ENCODE measurements at regions not wholly inside any gene's neighbourhood (a gene's known extent, or its start where the extent isn't known, plus 50 kb on each side); places are given as distances from the start of the nearest gene placed in this dataset.
A peak's percentile ranks its signal among the peaks of the same experiment; 100 is the strongest.

DNA sequence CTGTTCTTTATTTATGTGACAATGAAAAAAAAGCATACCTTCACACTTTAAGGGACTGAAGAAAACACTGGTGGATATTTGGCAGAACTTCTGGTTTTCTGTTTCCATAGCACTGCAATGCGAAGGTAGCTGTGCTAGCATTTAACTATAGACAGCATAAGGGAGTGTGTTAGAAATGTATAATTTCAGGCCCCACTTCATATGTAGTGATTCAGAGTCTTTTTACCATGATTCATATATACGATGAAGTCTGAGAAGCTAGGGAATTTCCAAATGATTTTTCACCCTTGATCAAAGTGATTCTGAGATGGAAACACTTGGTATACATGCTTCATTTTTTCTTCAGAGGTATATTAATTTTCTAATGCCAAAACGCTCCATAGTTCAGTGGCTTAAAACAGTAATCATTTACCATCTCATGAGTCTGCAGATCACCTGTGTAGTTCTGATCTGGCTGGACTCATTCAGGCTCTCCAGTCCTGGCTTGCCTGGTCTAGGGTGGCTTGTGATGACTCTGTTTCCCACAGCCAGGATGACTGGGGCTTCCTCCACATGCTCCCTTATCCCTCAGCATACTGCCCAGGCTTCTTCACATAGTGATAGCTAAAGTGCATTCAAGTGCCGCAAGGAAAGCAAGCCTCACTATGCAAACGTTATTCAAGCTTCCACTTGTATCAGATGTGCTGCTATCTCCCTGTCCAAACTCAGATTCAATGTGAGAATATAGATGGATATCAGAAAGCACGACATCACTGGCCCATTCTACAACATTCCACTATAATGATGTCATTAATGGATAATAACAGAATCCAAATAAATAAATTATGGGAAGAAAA is 790.1 kb downstream of the TECRL start:
- DNase-seq = no peak

GRCh38 chr4:63607169-63607872 is 801.9 kb downstream of the TECRL start:
- peak; percentile 61 for DNase-seq

DNA sequence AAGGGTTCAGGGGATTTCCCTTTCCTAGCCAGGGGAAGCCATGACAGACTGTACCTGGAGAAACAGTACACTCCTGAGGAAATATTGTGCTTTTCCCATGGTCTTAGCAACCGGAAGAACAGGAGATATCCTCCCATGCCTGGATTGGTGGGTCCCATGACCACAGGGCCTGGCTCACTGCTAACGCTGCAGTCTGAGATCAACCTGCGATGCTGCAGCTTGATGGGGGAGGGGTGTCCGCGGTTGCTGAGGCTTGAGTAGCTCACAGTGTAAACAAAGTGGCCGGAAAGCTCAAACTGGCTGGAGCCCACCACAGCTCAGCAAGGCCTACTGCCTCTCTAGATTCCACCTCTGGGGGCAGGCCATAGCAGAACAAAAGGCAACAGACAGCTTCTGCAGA is 819.5 kb downstream of the TECRL start:
- DNase-seq = no peak

DNA sequence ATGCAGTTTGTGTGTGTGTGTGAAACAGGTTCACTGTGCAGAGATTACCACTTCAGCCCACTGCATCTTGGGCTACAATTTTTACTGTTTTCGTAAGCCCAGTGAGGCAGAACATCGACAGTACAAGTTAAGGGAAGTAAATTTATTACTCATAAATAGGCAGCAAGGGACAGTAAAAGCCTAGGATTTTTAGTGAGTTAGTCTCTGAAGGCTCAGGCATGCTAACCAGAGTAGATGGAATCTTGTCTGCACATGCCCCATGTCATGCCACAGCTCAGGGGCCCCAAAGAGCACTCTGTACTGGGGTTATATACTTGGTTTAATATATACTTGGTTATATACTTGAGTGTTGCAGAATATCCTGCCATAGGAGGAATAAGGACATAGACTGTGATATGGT is 825.7 kb downstream of the TECRL start:
- no peak for DNase-seq

- DNase-seq = no peak
Observed at GRCh38 chr4:63583007-63583406, 826.2 kb downstream of the TECRL start.

- no peak for DNase-seq
Observed at GRCh38 chr4:63580796-63581475, 828.3 kb downstream of the TECRL start.

- no peak for DNase-seq
Observed at GRCh38 chr4:63578383-63578782, 830.9 kb downstream of the TECRL start.

DNA sequence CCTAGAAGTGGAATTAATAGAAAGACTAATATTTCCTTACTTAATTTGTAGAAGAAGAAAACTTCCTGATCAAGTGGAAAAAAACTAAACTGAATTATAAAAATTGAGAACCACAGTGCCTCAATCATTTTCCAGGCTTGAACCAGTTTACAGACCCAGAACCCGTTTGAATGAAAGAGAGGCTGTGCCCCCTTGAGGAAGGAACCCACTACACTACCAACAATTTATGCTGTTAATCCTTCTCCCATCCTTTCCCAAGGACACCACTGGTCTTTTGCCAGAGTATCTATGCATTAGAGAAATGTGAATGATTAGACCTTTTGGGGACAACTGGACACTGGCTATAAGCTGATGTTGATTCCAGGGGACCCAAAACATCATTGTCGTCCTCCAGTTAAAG is 842.6 kb downstream of the TECRL start:
- no peak for DNase-seq

GRCh38 chr4:63563288-63564014 is 845.8 kb downstream of the TECRL start:
- peak; percentile 11 for DNase-seq

DNA sequence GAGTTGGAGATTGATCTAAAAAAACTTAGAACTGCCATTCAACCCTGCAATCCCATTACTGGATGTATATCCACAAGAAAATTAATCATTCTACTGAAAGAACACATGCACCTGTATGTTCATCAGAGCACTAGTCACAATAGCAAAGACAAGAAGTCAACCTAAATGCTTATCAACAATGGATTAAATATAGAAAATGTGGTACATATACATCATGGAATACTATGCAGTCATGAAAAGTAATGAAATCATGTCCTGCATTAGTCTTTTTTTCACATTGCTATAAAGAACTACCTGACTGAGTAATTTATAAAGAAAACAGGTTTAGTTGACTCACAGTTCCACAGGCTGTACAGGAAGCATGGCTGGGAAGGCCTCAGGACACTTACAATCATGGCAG is 850.5 kb downstream of the TECRL start:
- no peak for DNase-seq

DNA sequence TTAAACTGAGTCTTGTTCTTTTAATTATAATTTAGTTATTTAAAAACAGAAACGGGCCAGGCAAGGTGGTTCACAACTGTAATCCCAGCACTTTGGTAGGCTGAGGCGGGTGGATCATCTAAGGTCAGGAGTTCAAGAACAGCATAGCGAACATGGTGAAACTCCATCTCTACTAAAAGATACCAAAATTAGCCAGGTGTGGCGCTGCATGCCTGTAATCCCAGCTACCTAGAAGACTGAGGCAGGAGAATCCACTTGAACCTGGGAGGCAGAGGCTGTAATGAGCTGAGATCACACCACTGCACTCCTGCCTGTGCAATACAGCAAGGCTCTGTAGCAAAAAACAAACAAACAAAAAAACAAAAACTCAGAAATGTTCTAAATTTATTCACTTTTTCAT is 852.9 kb downstream of the TECRL start:
- no peak for DNase-seq

DNA sequence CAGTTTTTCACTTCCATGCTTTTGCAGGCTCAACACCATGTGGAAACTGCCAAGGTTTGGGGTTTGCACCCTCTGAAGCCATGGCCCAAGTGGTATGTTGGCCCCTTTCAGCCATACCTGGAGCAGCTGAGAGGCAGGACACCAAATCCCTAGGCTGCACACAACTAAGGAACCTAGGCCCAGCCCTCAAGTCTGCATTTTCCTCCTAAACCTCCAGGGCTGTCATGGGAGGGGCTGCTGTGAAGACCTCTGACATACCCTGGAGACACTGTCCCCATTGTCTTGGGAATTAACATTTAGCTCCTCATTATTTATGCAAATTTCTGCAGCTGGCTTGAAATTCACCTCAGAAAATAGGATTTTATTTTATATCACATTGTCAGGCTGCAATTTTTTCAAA is 856.1 kb downstream of the TECRL start:
- no peak for DNase-seq

DNA sequence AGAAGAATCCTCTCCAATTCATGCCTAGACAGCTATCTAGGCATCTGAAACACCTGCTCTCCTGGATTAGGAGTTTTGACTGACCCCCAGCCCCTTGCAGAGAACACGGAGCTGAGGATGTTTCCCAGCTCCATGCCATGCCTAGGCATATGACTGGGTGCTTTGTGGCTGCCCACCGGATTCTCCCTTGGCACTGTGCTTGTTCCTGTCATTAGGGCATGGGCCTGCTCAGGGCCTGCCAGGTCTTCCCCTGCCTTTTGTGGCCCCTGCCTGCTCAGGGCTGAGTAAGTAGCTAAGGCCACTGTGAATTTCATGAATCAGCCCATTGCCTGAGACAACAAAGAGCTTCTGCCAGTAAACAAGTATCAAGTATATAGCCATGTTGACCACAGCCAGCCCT is 867.4 kb downstream of the TECRL start:
- DNase-seq = no peak

DNA sequence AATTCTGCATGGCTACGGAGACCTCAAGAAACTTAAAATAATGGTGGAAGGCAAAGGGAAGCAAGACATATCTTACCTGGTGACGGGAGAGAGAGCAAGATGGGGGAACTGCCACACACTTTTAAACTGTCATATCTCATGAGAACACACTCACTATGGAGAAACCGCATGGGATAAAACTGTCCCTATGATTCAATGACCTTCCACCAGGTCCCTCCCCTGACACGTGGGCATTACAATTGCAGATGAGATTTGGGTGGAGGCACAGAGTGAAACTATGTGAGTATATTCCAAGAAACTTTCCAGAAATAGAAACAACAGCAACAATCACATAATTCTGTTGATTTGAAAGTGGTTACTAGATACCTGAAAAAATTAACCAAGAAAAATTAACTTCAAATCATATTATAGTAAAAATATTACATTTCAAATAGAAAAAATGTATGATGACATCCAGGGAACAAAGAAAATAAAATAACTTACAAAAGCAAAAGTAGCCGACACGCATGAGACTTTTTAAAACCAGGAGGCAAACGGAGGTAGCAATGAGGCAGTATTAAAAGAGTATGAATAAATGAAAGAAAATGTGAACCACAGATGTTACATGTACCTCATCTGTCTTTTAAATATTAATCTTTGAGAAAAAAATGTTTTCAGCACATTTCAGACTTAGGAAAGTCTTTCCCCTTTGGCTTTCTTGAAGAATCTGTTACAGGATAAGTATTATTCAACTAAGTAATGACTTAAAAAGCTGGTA is 879.5 kb downstream of the TECRL start:
- DNase-seq = no peak

- no peak for DNase-seq
Observed at GRCh38 chr4:63528256-63528991, 880.8 kb downstream of the TECRL start.

DNA sequence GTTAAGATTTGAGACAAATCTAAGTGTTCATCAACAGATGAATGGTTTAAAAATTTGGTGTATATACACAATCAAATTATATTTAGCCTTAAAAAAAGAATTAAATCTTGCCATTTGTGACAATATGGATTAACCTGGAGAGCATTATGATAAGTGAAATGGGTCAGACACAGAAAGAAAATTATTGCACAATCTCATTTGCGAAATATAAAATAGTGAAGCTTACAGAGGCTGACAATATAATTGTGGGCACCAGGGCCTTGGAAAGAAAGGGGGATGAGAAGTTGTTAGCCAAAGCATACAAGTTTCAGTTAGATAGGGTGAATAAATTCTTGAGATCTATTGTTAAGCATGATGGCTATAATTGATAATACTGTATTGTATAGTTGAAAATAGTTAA is 883.0 kb downstream of the TECRL start:
- DNase-seq = no peak

DNA sequence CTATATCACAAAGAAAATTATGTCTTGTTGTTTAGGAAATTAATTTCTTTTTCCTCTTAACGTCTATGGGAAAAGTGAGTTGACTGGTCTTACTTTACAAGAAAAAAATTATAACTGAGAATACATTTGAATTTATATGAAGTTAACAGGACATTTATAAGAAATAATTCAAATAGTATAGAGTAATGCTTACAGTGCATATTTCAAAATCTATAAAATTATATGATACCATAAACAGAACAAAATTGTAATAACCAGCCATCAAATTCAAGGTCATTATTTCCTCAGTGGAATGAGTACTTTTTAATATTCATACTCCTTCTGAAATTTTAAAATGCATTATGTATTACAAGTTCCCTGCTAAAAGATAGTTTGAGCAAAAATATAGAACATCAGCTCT is 884.5 kb downstream of the TECRL start:
- DNase-seq = no peak

DNA sequence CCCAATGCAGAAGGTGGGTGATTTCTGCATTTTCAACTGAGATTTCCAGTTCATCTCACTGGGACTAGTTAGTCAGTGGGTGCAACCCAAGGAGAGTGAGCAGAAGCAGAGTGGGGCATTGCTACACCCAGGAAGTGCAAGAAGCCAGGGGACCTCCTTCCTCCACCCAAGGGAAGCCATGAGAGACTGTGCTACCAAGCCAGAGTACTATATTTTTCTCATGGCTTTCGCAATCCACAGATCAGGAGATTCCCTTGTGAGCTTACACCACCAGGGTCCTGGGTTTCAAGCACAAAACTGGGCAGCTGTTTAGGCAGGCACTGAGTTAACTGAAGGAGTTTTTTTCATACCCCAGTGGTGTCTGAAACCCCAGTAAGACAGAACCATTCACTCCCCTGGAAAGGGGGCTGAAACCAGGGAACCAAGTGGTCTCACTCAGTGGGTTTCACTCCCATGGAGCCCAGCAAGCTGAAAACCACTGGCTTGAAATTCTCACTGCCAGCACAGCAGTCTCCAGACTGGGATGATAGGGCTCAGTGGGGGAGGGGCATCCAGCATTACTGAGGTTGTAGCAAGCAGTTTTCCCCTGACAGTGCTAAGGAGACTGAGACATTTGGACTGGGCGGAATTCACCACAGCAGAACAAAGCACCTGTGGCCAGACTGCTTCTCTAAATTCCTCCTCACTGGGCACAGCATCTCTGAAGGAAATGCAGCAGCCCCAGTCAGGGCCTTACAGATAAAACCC is 903.4 kb downstream of the TECRL start:
- no peak for DNase-seq

GRCh38 chr4:63493265-63493664 is 916.0 kb downstream of the TECRL start:
- DNase-seq = no peak

DNA sequence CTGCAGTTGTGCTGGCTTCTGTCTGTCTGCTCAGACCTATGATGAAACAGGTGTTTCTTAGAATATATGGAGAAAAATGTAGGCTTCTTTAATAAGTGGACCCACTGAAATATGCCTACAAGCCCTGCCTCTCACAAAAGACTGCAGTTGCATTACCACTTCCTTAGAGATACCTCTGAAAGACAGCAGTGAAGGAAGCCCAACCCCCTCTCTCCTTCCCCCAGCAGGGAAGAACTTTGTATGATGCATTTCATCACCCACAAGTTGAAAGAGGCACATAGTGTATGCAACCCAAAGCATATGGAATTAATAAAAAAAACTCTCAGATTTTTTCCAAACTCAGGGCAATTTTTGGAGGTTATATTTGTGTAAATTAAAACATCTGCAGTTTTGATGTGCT is 916.7 kb downstream of the TECRL start:
- DNase-seq = no peak

DNA sequence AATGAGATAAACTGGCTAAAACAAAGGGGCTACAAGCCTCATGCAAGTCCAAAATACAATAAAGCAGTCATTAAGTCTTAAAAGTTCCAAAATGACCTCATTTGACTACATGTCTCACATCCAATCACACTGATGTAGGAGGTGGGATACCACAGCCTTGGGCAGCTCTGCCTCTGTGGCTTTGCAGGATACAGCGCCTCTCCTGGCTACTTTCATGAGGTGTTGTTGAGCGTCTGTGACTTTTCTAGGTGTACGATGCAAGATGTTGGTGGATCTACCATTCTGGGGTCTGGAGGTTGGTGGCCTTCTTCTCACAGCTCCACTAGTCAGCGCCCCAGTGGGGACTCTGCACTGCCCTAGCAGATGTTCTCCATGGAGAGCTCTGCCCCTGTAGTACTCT is 944.9 kb downstream of the TECRL start:
- no peak for DNase-seq
